ENCODE measurements at regions not wholly inside any gene's neighbourhood (a gene's known extent, or its start where the extent isn't known, plus 50 kb on each side); places are given as distances from the start of the nearest gene placed in this dataset.

DNA sequence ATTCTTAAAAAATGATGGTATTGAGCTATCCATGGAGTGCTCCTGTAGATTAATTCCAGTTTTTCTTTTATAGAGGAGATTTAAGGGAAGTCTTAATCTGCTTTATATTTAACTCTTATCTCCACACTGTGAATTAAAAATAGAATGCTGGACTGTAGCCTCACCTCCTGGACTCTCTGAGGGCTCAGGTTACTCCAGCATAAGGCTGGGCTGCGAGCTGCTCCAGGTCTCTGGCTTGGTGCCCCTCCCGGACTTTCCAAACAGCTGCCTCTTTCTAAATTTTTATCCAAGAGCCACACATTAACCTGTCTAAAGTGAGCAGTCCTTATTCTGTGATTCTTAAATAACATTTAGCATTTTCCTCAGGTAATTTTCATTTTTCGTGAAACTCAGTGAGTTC lies 218.7 kb upstream of the JADE1 start:
- TF ChIP-seq, protein P1, sequence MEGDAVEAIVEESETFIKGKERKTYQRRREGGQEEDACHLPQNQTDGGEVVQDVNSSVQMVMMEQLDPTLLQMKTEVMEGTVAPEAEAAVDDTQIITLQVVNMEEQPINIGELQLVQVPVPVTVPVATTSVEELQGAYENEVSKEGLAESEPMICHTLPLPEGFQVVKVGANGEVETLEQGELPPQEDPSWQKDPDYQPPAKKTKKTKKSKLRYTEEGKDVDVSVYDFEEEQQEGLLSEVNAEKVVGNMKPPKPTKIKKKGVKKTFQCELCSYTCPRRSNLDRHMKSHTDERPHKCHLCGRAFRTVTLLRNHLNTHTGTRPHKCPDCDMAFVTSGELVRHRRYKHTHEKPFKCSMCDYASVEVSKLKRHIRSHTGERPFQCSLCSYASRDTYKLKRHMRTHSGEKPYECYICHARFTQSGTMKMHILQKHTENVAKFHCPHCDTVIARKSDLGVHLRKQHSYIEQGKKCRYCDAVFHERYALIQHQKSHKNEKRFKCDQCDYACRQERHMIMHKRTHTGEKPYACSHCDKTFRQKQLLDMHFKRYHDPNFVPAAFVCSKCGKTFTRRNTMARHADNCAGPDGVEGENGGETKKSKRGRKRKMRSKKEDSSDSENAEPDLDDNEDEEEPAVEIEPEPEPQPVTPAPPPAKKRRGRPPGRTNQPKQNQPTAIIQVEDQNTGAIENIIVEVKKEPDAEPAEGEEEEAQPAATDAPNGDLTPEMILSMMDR (IDR thresholded peaks at IDR 0.05) = no peak
- TF ChIP-seq POLR2AphosphoS5 (IDR thresholded peaks at IDR 0.05) = no peak
- TF ChIP-seq POLR2A (IDR thresholded peaks at IDR 0.05) = no peak

Measured in suprapubic skin (tissue), 4 donors.